Tibial nerve (tissue), 4 donors: ENCODE measurements at regions not wholly inside any gene's neighbourhood (a gene's known extent, or its start where the extent isn't known, plus 50 kb on each side); places are given as distances from the start of the nearest gene placed in this dataset.
A peak's percentile ranks its signal among the peaks of the same experiment; 100 is the strongest.
"Not testable (repeated sequence)": the region's sequence is repeated elsewhere in the genome, so short reads cannot be mapped to it uniquely, and the experiment has no call there.

Source experiments
- DNase-seq, 2 donors: peaks; one replicate each; pipeline ENCODE4 v3.0.0-alpha.2; 2019; ENCODE audit warnings: low spot score in 2 of 2
- H3K27ac ChIP-seq, 4 donors: fragments of 200-600 bp; sonication (generic) in 3 of 4; one replicate each; pipeline ENCODE4 v1.5.1; 2017 to 2019; ENCODE audit warnings: mild to moderate bottlenecking in 1 of 4
- H3K27me3 ChIP-seq, 2 donors: fragments of 200-600 bp; sonication (generic) in 1 of 2; one replicate each; pipeline versions ENCODE4 v1.5.1 to v1.6.0; 2017 to 2019
- H3K36me3 ChIP-seq, 3 donors: fragments of 200-600 bp; sonication (generic); one replicate each; pipeline ENCODE4 v1.5.1; 2018 to 2019
- H3K4me1 ChIP-seq, 4 donors: fragments of 200-600 bp; sonication (generic) in 3 of 4; one replicate each; pipeline ENCODE4 v1.5.1; 2017 to 2019
- H3K4me3 ChIP-seq, 4 donors: fragments of 200-600 bp; sonication (generic) in 3 of 4; one replicate each; pipeline ENCODE4 v1.5.1; 2017 to 2019; ENCODE audit warnings: mild to moderate bottlenecking in 1 of 4, moderate library complexity in 1 of 4
- H3K9me3 ChIP-seq, 4 donors: fragments of 200-600 bp; sonication (generic) in 3 of 4; one replicate each; pipeline ENCODE4 v1.5.1; 2017 to 2019
- CTCF ChIP-seq, 5 experiments: fragments of 200-600 bp in 3 of 5; fragments of 450-650 bp in 2 of 5; sonication (generic) in 3 of 5; IDR thresholded peaks; one replicate each; pipeline ENCODE4 v1.5.1; 2016 to 2019; ENCODE audit warnings: antibody characterized with exemption in 5 of 5, mild to moderate bottlenecking in 3 of 5, moderate library complexity in 2 of 5
- EP300 ChIP-seq, 2 donors: sonication (generic); formaldehyde crosslinking; IDR thresholded peaks; one replicate each; pipeline ENCODE4 v1.6.1; 2017; ENCODE audit warnings: antibody characterized with exemption in 2 of 2, mild to moderate bottlenecking in 1 of 2
- POLR2A ChIP-seq, 2 donors: fragments of 450-650 bp; IDR thresholded peaks; one replicate each; pipeline ENCODE4 v1.6.1; 2017; ENCODE audit warnings: antibody characterized with exemption in 2 of 2, mild to moderate bottlenecking in 2 of 2, moderate library complexity in 2 of 2
- WGBS, 2 donors: methylation state at CpG; one replicate each; pipeline ENCODE4 v1.1.5; 2018; 5-methylcytosine and 5-hydroxymethylcytosine counted together

GRCh38 chr7:9711259-9711918 is 1262.3 kb upstream of the PHF14 start:
- H3K4me1 ChIP-seq, result no peaks in the 10 kb centered on the region
- 43 to 50% methylated on average over 3 of the region's 3 CpGs for WGBS, 2 donors
- DNase-seq, result no peak
- H3K36me3 ChIP-seq, result no peaks in the 10 kb centered on the region
- no peak overlapping the region for H3K27ac ChIP-seq
- H3K4me3 ChIP-seq, result no peak overlapping the region
- no peaks in the 10 kb centered on the region for H3K27me3 ChIP-seq
- TF ChIP-seq EP300 (IDR thresholded peaks at IDR 0.05), result no peak
- TF ChIP-seq CTCF (IDR thresholded peaks at IDR 0.05), result no peak
- H3K9me3 ChIP-seq, result no peaks in the 10 kb centered on the region

- Histone ChIP-seq H3K27ac (peak overlapping the region in 1 of 4 donors; percentile 20), H3K27me3 (no peaks in the 10 kb centered on the region), H3K4me3 (no peak overlapping the region), H3K9me3 (peaks cover 0 to 4% (median 0%) of the 10 kb centered on the region in 4 donors), H3K36me3 (no peaks in the 10 kb centered on the region), H3K4me1 (no peaks in the 10 kb centered on the region)
- DNase-seq, result no peak
- no peak for TF ChIP-seq CTCF (IDR thresholded peaks at IDR 0.05)
- TF ChIP-seq POLR2A (IDR thresholded peaks at IDR 0.05), result no peak
- TF ChIP-seq EP300 (IDR thresholded peaks at IDR 0.05), result no peak
Measured at GRCh38 chr7:9718071-9718661, 1255.5 kb upstream of the PHF14 start.

- TF ChIP-seq EP300 (IDR thresholded peaks at IDR 0.05), result no peak
- Histone ChIP-seq H3K36me3 (no peaks in the 10 kb centered on the region), H3K27me3 (no peaks in the 10 kb centered on the region), H3K9me3 (peaks cover 0 to 4% (median 0%) of the 10 kb centered on the region in 4 donors), H3K4me1 (no peaks in the 10 kb centered on the region), H3K27ac (peak overlapping the region in 1 of 4 donors; percentile 2), H3K4me3 (no peak overlapping the region)
- no peak for DNase-seq
- WGBS, 2 donors, result 83 to 84% methylated on average over 4 of the region's 4 CpGs
Measured at GRCh38 chr7:9719303-9719702, 1254.4 kb upstream of the PHF14 start.

- DNase-seq, result no peak
- Histone ChIP-seq H3K27ac (no peak overlapping the region), H3K9me3 (peaks cover 0 to 4% (median 0%) of the 10 kb centered on the region in 4 donors), H3K27me3 (no peaks in the 10 kb centered on the region), H3K36me3 (no peaks in the 10 kb centered on the region), H3K4me1 (no peaks in the 10 kb centered on the region), H3K4me3 (no peak overlapping the region)
- 80 to 87% methylated on average over 3 of the region's 3 CpGs for WGBS, 2 donors
- TF ChIP-seq EP300 (IDR thresholded peaks at IDR 0.05), result no peak
- no peak for TF ChIP-seq CTCF (IDR thresholded peaks at IDR 0.05)
- TF ChIP-seq POLR2A (IDR thresholded peaks at IDR 0.05), result no peak
Measured at GRCh38 chr7:9719721-9720120, 1254.0 kb upstream of the PHF14 start.

GRCh38 chr7:9725940-9726663 is 1247.6 kb upstream of the PHF14 start:
- 91 to 94% methylated on average over 53 to 59 of the region's 60 CpGs for WGBS, 2 donors
- not testable (repeated sequence) for H3K4me3 ChIP-seq, H3K27ac ChIP-seq, DNase-seq, H3K9me3 ChIP-seq, H3K4me1 ChIP-seq, H3K36me3 ChIP-seq, H3K27me3 ChIP-seq

- H3K36me3 ChIP-seq, H3K27ac ChIP-seq, DNase-seq, H3K9me3 ChIP-seq, H3K27me3 ChIP-seq, H3K4me3 ChIP-seq, H3K4me1 ChIP-seq: not testable (repeated sequence)
- 98% methylated on average over 11 to 18 of the region's 22 CpGs for WGBS, 2 donors
Measured at GRCh38 chr7:9726811-9727210, 1246.9 kb upstream of the PHF14 start.

GRCh38 chr7:9727467-9727869 is 1246.2 kb upstream of the PHF14 start:
- not testable (repeated sequence) for H3K27me3 ChIP-seq, H3K9me3 ChIP-seq, DNase-seq, H3K4me1 ChIP-seq, H3K4me3 ChIP-seq, H3K36me3 ChIP-seq, H3K27ac ChIP-seq
- 95 to 96% methylated on average over 13 of the region's 13 CpGs for WGBS, 2 donors

GRCh38 chr7:9728014-9728657 is 1245.5 kb upstream of the PHF14 start:
- not testable (repeated sequence) for H3K27me3 ChIP-seq, H3K36me3 ChIP-seq, H3K9me3 ChIP-seq, H3K4me3 ChIP-seq, H3K4me1 ChIP-seq, DNase-seq, H3K27ac ChIP-seq
- 96% methylated on average over 17 of the region's 17 CpGs for WGBS, 2 donors
